NCI-H526 treated with DMSO at 0.1 percent for 48 hours (cell line): ENCODE measurements at regions not wholly inside any gene's neighbourhood (a gene's known extent, or its start where the extent isn't known, plus 50 kb on each side); places are given as distances from the start of the nearest gene placed in this dataset.

Source experiments
- DNase-seq: peaks from one replicate; lab custom pipeline; 2025; lab: John Stamatoyannopoulos, UW

GRCh38 chr14:65224799-65225198 is 122.5 kb upstream of the MAX start:
- DNase-seq, result no peak

- no peak for DNase-seq
Measured at GRCh38 chr14:65225299-65226159, 123.2 kb upstream of the MAX start.

GRCh38 chr14:65226824-65227604 is 124.7 kb upstream of the MAX start:
- DNase-seq, result no peak

GRCh38 chr14:65228436-65228835 is 126.1 kb upstream of the MAX start:
- DNase-seq, result no peak

- DNase-seq, result no peak
Measured at GRCh38 chr14:65228956-65229747, 126.8 kb upstream of the MAX start.

GRCh38 chr14:65229748-65230728 is 127.7 kb upstream of the MAX start:
- peak; percentile 58 for DNase-seq

- no peak for DNase-seq
Measured at GRCh38 chr14:65231286-65231980, 129.1 kb upstream of the MAX start.

GRCh38 chr14:65234752-65235361 is 132.5 kb upstream of the MAX start:
- DNase-seq, result no peak

GRCh38 chr14:65237023-65237814 is 134.9 kb upstream of the MAX start:
- DNase-seq, result no peak

- DNase-seq, result no peak
Measured at GRCh38 chr14:65237941-65238340, 135.6 kb upstream of the MAX start.

GRCh38 chr14:65238456-65238855 is 136.1 kb upstream of the MAX start:
- no peak for DNase-seq

GRCh38 chr14:65239143-65239937 is 137.0 kb upstream of the MAX start:
- DNase-seq, result no peak

- DNase-seq, result no peak
Measured at GRCh38 chr14:65239938-65240296, 137.6 kb upstream of the MAX start.

- no peak for DNase-seq
Measured at GRCh38 chr14:65241125-65241752, 138.9 kb upstream of the MAX start.

GRCh38 chr14:65242732-65243134 is 140.4 kb upstream of the MAX start:
- no peak for DNase-seq

GRCh38 chr14:65243766-65244442 is 141.6 kb upstream of the MAX start:
- DNase-seq, result no peak

- DNase-seq, result no peak
Measured at GRCh38 chr14:65249471-65250161, 147.3 kb upstream of the MAX start.
